GM19397 (cell line): ENCODE measurements at regions not wholly inside any gene's neighbourhood (a gene's known extent, or its start where the extent isn't known, plus 50 kb on each side); places are given as distances from the start of the nearest gene placed in this dataset.
"Not testable (repeated sequence)": the region's sequence is repeated elsewhere in the genome, so short reads cannot be mapped to it uniquely, and the experiment has no call there.

Experiments used
- ATAC-seq: cut with Tn5 transposase; IDR thresholded peaks from one replicate; pipeline ENCODE4 v1.9.1; 2021; ENCODE audit warnings: mild to moderate bottlenecking, moderate library complexity; ENCODE audit not compliant: unreplicated experiment

DNA sequence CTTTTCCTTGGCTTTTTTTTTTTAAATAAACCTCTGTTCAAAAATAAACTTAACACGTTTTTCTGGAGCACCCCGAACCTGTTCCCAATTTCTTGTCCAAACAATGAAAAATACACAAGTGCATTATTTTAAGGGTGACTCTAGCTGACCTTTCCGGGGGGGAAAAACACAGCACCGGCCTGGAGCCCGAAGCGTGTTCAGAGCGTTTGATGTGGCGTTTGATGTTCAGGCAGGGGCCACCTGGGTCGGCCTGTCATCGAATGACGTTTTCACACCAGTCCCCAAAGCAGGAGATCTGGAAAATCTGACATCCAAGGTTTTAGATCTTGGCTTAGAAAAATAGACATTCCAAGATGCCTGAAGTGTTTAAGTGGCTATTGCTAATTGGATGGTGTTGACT, 282.1 kb downstream of the SHOX start:
- no peak for ATAC-seq

- ATAC-seq, result not testable (repeated sequence)
Observed at GRCh38 chrX:909068-909467, 278.5 kb downstream of the SHOX start.

DNA sequence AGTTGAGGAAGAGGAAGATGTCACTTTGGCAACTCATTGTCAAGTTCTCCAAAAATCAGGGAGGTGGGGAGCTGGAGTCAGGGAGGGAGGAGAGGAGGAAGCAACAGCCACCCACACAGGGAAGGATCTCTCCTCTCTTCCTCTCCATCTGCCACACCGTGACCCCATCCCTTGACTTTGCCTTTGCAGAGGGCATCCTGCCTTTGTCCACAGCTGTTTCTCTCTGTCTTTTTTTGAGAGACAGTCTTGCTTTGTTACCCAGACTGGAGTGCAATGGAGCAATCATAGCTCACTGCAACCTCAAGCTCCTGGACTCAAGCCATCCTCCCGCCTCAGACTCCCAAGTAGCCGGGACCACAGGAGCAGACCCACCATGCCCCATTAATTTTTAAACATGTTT, 276.0 kb downstream of the SHOX start:
- ATAC-seq, result no peak

DNA sequence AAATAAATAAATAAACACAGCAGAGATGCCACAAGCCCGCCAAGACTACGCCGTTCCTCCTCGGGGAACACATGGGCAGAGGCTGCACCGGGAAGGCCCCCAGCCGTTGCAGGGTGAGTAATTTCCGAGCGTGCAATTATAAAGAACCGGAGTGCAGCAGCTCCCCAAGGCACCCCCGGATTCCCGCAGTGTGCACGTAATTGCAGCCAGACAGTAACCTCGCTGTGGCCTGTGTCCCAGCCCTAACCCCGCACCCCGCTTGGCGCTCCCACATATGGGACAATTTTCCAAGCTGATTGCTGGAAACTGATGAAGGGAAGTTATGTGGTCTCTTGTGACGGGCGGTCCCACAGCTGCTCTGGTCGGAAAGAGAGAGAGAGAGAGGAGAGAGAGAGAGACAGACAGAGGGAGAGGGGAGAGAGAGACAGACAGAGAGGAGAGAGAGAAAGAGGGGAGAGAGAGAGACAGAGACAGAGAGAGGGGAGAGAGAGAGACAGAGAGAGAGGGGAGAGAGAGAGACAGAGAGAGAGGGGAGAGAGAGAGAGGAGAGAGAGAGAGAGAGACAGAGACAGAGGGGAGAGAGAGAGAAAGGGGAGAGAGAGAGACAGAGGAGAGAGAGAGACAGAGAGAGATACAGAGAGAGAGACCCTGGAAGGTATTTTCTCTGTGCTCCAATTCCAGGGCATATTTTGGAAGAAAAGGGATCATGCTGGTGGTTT, 275.4 kb downstream of the SHOX start:
- ATAC-seq, result no peak

DNA sequence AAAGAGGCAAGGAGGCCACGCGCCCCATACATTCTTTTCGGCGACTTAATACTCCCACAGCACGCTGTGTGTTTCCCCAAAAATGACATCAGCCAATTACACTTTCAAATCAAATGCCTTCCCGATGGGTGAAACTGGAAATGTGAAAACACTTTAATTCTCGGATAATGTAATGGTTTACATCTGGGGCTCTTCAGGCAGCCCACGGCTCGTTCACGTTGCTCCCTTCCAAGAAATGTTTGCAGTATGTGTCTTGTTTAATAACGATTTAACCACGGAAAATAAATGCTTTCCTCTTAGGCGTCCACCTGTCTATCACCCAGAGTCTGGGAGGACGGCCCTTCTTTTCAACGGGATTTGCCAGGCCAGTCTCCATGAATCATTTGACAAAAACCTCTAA, 272.5 kb downstream of the SHOX start:
- no peak for ATAC-seq

GRCh38 chrX:896256-896655, 265.7 kb downstream of the SHOX start:
- ATAC-seq, result no peak

DNA sequence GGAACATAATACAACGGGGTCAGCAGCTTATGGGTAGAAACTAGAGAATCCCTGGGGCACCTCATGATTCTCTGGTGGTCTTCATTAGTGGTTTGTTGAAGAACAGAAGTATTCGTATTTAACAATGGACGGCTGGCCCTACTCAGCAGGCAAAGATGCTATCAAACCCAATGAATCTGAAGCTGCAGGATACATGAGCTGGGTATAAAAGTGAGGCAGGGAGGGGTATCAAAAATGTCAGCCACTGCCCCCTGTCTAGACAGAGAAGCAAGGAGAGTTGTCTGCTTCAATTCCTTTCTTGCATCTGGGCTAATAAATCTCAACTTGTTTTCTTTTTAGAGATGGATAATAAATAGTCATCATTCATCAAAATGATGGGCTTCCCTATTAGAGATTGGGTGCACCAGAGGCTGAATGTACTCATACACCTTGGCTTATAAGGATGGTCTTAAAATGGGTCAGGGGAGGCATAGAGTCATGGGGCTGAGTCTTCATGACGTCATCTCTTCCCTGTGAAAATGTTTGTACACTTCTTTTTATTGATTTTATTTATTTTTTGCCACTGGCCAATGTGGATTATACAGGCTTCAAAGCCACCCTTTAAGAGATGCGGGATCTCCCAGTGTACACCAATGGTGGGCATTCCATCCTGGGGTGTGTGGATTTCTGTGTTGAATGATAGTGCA, 259.5 kb downstream of the SHOX start:
- ATAC-seq, result no peak

DNA sequence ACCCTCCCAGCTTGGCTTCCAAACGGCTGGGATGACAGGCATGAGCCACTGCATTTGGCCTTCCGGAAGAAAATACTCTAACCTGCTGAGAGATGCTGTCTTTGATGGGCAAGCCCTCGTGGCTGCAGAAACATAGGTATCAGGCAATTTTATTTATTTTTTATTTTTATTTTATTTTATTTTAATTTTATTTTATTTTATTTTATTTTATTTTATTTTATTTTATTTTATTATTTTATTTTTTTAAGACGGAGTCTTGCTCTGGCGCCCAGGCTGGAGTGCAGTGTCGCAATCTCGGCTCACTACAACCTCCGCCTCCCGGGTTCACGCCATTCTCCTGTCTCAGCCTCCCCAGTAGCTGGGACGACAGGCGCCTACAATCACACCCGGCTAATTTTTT, 257.1 kb downstream of the SHOX start:
- not testable (repeated sequence) for ATAC-seq

DNA sequence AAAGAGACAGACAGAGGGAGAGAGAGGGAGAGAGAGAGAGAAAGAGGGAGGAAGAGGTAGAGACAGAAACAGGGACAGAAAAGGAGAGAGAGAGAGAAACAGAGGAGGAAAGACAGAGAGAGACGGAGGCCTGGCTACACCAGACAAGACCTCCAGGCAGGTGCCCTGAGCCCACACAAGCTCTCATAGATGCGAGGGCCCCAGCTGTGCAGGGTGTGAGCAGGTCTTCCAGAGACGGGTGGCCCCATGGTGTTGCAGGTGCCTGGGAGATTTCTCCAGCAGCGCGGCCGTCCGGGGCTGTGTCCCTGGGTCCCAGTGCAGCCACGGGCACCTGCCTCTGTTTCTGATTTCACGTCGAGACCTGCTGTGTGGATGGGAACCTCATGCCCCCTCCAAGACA, 253.0 kb downstream of the SHOX start:
- ATAC-seq, result no peak

- not testable (repeated sequence) for ATAC-seq
Observed at GRCh38 chrX:879756-880698, 249.4 kb downstream of the SHOX start.

DNA sequence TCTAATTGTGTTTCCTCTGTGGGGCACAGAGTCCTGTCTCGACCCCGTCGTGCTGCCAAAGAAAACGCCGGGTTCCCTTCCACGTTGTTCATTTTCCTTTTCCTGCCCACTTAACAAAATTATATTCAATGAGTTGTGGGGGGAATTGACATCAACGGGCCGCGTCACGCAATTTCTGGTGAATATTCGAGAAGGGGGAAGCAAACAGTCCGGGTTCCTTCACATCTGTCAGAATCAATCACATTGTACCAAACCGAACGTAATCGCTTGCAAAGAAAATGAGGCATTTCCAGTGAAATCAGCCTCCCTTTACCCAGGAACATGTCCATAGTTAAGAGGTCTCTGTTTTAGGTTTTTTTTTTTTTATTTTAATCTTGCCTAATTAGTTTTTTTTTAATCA, 243.5 kb downstream of the SHOX start:
- no peak for ATAC-seq

DNA sequence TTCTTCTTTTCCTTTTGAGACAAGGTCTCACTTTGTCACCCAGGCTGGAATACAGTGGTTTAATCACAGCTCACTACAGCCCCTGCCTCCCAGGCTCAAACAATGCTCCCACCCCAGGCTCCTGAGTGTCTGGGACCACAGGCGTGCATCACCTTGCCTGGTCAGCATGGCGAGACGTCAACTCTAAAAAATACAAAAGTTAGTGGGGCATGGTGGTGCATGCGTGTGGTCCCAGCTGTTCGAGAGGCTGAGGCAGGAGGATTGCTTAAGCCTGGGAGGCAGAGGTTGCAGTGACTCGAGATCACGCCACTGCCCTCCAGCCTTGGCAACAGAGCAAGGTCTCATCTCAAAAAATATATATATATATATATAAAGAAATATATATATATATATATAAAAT, 242.4 kb downstream of the SHOX start:
- no peak for ATAC-seq

DNA sequence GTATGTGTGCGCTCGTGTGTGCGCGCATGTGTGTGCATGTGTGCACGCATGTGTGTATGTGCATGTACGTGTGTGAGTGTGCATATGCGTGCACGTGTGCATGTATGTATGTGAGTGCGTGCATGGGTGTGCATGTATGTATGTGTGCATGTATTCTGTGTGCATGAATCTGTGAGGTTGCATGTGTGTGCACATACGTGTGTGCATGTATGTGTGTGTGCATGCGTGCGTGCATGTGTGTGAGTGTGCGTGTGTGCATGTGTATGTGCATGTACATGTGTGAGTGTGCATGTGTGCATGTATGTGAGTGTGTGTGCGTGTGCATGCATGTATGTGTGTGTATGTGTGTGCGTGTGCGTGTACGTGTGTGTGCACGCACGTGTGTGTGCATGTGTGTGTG, 241.5 kb downstream of the SHOX start:
- ATAC-seq, result no peak

- no peak for ATAC-seq
Observed at GRCh38 chrX:871626-872025, 241.0 kb downstream of the SHOX start.

GRCh38 chrX:867966-868647, 237.5 kb downstream of the SHOX start:
- no peak for ATAC-seq

GRCh38 chrX:867502-867901, 236.9 kb downstream of the SHOX start:
- ATAC-seq, result no peak

GRCh38 chrX:866441-866990, 235.9 kb downstream of the SHOX start:
- ATAC-seq, result no peak

DNA sequence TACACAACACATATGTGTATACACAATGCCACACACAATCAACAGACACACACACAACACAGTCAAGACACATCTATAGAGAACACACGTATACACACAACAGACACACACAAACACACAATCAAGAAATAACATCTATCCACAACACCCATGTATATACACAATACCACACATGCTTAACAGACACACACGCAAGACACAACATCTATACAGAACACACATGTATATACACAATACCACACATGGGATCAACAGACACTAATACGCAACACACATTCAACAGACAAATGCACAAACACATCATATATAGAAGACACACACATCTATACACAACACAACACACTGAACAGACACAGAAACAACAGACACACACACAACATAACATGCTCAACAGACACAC, 234.8 kb downstream of the SHOX start:
- ATAC-seq, result no peak

GRCh38 chrX:861921-862320, 231.3 kb downstream of the SHOX start:
- ATAC-seq, result no peak

- ATAC-seq, result no peak
Observed at GRCh38 chrX:861340-861890, 230.8 kb downstream of the SHOX start.
